GM12878 (cell line): ENCODE measurements at regions not wholly inside any gene's neighbourhood (a gene's known extent, or its start where the extent isn't known, plus 50 kb on each side); places are given as distances from the start of the nearest gene placed in this dataset.

Experiments used
- ASH2L ChIP-seq: fragments of 300-600, 200-600 bp; sonication (generic); IDR thresholded peaks from 2 replicates; pipeline ENCODE4 v1.6.1; 2017; ENCODE audit warnings: low read depth, mild to moderate bottlenecking, borderline replicate concordance
- BRCA1 ChIP-seq: IDR thresholded peaks from 2 replicates; pipeline ENCODE4 v1.6.1; 2011; ENCODE audit warnings: low read depth, low read length, improper control_type of control experiment
- CHD1 ChIP-seq: IDR thresholded peaks from 2 replicates; pipeline ENCODE4 v1.6.1; 2012; ENCODE audit warnings: low read depth, low read length, improper control_type of control experiment
- EZH2 ChIP-seq: IDR thresholded peaks from 2 replicates; pipeline ENCODE4 v1.6.1; 2012; ENCODE audit warnings: low read depth, mild to moderate bottlenecking, control low read depth, inconsistent platforms, low read length, borderline replicate concordance; ENCODE audit not compliant: control insufficient read depth
- GABPA ChIP-seq: IDR thresholded peaks from 2 replicates; pipeline ENCODE4 v1.6.1; 2014; ENCODE audit warnings: antibody characterized with exemption, low read depth, mild to moderate bottlenecking, inconsistent platforms
- NR2C2 ChIP-seq: IDR thresholded peaks from 2 replicates; pipeline ENCODE4 v1.6.1; 2011; ENCODE audit warnings: borderline replicate concordance, low read depth; ENCODE audit not compliant: control insufficient read depth, insufficient read length
- POLR2AphosphoS5 ChIP-seq: IDR thresholded peaks from 2 replicates; pipeline ENCODE4 v1.6.1; 2011; ENCODE audit warnings: mild to moderate bottlenecking, low read length, inconsistent platforms
- RAD21 ChIP-seq: IDR thresholded peaks from 2 replicates; pipeline ENCODE4 v1.6.1; 2011; ENCODE audit warnings: mild to moderate bottlenecking, low read depth, low read length, moderate library complexity; ENCODE audit not compliant: insufficient read depth
- RAD51 ChIP-seq: fragments of 450-650 bp; IDR thresholded peaks from 2 replicates; pipeline ENCODE4 v1.6.1; 2016; ENCODE audit warnings: moderate library complexity, mild to moderate bottlenecking, inconsistent platforms
- RELA ChIP-seq: fragments of 450-650 bp; IDR thresholded peaks from 2 replicates; pipeline ENCODE4 v1.8.0; 2014; ENCODE audit warnings: borderline replicate concordance; ENCODE audit not compliant: partially characterized antibody
- SP1 ChIP-seq: IDR thresholded peaks from one replicate; pipeline ENCODE4 v1.6.1; 2011; ENCODE audit warnings: low read depth, low read length
- TF ChIP-seq, protein P1 (sequence below): IDR thresholded peaks from 2 replicates; pipeline ENCODE4 v1.6.1; 2011; ENCODE audit warnings: low read depth, mild to moderate bottlenecking, low read length, moderate library complexity, borderline replicate concordance; ENCODE audit errors: extremely low read depth
- TF ChIP-seq, protein P2 (sequence below): IDR thresholded peaks from 2 replicates; pipeline ENCODE4 v1.6.1; 2012; ENCODE audit warnings: mild to moderate bottlenecking, low read depth, low read length
- TF ChIP-seq, protein P3 (sequence below), 3 experiments: IDR thresholded peaks in 2 of 3; conservative IDR thresholded peaks in 1 of 3; 2 replicates each; pipeline ENCODE4 v1.5.1; 2011; ENCODE audit warnings: low read depth in 3 of 3, low read length in 3 of 3, mild to moderate bottlenecking in 3 of 3, control low read depth in 2 of 3, moderate library complexity in 2 of 3, inconsistent platforms in 1 of 3, mixed read lengths in 1 of 3; ENCODE audit not compliant: control insufficient read depth in 2 of 3, insufficient read depth in 1 of 3; ENCODE audit errors: extremely low read depth in 1 of 3

DNA sequence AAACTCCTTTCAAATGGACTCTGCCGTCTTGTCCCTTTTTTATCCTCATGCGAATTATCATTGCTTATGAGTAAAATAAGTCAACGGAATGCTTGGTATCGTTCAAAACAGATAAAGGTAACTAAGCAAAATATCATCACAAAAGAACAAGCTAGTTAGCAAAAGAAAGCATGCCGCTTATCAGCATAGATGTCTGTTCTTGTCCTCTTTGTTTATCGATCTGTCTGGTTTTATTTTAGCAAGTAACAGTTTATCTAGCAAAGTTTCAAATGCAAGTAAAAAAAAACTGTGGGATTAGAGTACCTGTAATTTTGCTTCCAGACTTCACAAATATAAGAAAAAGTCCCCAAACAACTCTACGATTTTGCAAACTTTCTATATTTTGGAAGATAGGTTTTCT lies 561.5 kb downstream of the USP25 start:
- TF ChIP-seq RAD21 (no peak), RELA (no peak), RAD51 (no peak), EZH2 (no peak), ASH2L (no peak), SP1 (no peak), CHD1 (no peak), GABPA (no peak), NR2C2 (no peak), BRCA1 (no peak), POLR2AphosphoS5 (no peak)
- TF ChIP-seq, protein P1, sequence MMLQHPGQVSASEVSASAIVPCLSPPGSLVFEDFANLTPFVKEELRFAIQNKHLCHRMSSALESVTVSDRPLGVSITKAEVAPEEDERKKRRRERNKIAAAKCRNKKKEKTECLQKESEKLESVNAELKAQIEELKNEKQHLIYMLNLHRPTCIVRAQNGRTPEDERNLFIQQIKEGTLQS = no peak
- TF ChIP-seq, protein P2, sequence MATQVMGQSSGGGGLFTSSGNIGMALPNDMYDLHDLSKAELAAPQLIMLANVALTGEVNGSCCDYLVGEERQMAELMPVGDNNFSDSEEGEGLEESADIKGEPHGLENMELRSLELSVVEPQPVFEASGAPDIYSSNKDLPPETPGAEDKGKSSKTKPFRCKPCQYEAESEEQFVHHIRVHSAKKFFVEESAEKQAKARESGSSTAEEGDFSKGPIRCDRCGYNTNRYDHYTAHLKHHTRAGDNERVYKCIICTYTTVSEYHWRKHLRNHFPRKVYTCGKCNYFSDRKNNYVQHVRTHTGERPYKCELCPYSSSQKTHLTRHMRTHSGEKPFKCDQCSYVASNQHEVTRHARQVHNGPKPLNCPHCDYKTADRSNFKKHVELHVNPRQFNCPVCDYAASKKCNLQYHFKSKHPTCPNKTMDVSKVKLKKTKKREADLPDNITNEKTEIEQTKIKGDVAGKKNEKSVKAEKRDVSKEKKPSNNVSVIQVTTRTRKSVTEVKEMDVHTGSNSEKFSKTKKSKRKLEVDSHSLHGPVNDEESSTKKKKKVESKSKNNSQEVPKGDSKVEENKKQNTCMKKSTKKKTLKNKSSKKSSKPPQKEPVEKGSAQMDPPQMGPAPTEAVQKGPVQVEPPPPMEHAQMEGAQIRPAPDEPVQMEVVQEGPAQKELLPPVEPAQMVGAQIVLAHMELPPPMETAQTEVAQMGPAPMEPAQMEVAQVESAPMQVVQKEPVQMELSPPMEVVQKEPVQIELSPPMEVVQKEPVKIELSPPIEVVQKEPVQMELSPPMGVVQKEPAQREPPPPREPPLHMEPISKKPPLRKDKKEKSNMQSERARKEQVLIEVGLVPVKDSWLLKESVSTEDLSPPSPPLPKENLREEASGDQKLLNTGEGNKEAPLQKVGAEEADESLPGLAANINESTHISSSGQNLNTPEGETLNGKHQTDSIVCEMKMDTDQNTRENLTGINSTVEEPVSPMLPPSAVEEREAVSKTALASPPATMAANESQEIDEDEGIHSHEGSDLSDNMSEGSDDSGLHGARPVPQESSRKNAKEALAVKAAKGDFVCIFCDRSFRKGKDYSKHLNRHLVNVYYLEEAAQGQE = no peak
- TF ChIP-seq, protein P3, sequence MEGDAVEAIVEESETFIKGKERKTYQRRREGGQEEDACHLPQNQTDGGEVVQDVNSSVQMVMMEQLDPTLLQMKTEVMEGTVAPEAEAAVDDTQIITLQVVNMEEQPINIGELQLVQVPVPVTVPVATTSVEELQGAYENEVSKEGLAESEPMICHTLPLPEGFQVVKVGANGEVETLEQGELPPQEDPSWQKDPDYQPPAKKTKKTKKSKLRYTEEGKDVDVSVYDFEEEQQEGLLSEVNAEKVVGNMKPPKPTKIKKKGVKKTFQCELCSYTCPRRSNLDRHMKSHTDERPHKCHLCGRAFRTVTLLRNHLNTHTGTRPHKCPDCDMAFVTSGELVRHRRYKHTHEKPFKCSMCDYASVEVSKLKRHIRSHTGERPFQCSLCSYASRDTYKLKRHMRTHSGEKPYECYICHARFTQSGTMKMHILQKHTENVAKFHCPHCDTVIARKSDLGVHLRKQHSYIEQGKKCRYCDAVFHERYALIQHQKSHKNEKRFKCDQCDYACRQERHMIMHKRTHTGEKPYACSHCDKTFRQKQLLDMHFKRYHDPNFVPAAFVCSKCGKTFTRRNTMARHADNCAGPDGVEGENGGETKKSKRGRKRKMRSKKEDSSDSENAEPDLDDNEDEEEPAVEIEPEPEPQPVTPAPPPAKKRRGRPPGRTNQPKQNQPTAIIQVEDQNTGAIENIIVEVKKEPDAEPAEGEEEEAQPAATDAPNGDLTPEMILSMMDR (IDR thresholded peaks at IDR 0.05 in 2 of 3, conservative IDR thresholded peaks at IDR 0.05 in 1 of 3; ENCODE audit: control insufficient read depth in 2 of 3, extremely low read depth in 1 of 3, insufficient read depth in 1 of 3, low read depth in 3 of 3, low read length in 3 of 3) = no peak
